GM12878 (cell line): ENCODE measurements at regions not wholly inside any gene's neighbourhood (a gene's known extent, or its start where the extent isn't known, plus 50 kb on each side); places are given as distances from the start of the nearest gene placed in this dataset.

Experiments used
- ATAC-seq: fragments of 200-7000 bp; cut with Tn5 transposase; 3 replicates; pipeline ENCODE4 v1.9.1; 2020; ENCODE audit warnings: mild to moderate bottlenecking, moderate library complexity
- BruUV-seq: library from RNA; stranded (reverse); fragments of 400-500 nt; replicated peaks from 2 replicates; lab custom pipeline; 2021; lab: Mats Ljungman, UMichigan
- CTCF ChIA-PET: fragments of 300-600 bp; sonication (Branson Sonifier 250); formaldehyde crosslinking; extraction: SDS; loops from one replicate; lab custom pipeline; 2021; ENCODE audit warnings: inconsistent platforms; lab: Yijun Ruan, JAX
- POLR2A ChIA-PET: fragments of 350-600 bp; formaldehyde crosslinking; extraction: SDS; loops from one replicate; lab custom pipeline; 2021; ENCODE audit warnings: inconsistent platforms; lab: Charles Lee
- RAD21 ChIA-PET: fragments of 300-600 bp; sonication (Branson Sonifier 250); formaldehyde crosslinking; loops from one replicate; lab custom pipeline; 2023; ENCODE audit warnings: antibody characterized with exemption; ENCODE audit not compliant: unreplicated experiment; lab: Charles Lee
- SMC1A ChIA-PET: fragments of 300-600 bp; sonication (Branson Sonifier 250); formaldehyde crosslinking; loops from one replicate; lab custom pipeline; 2023; ENCODE audit not compliant: unreplicated experiment, uncharacterized antibody; lab: Charles Lee
- DNase-seq: peaks from one replicate; pipeline ENCODE4 v3.0.0-alpha.2; 2011; ENCODE audit warnings: low read depth, low spot score
- FAIRE-seq: peaks from 3 replicates; lab custom pipeline; 2011; peaks lifted over from hg19 to GRCh38; lab: Jason Lieb, UNC
- H2AFZ ChIP-seq: 2 replicates; pipeline ENCODE4 v1.6.0; 2011; ENCODE audit warnings: low read depth, low read length, control low read depth; ENCODE audit not compliant: control insufficient read depth
- H3K27ac ChIP-seq: 2 replicates; pipeline ENCODE4 v1.5.1; 2011; ENCODE audit warnings: control low read depth; ENCODE audit not compliant: control insufficient read depth, insufficient read depth
- H3K27me3 ChIP-seq, 2 experiments: replicated peaks in 1 of 2; 2 replicates each; pipeline versions ENCODE4 v1.6.0 to v1.6.1; 2011; ENCODE audit warnings: low read length in 1 of 2; ENCODE audit not compliant: control insufficient read depth in 2 of 2, insufficient read depth in 2 of 2
- H3K36me3 ChIP-seq, 2 experiments: 2 replicates each; pipeline ENCODE4 v1.5.1; 2011; ENCODE audit warnings: low read length in 1 of 2; ENCODE audit not compliant: control insufficient read depth in 2 of 2, insufficient read depth in 2 of 2
- H3K4me1 ChIP-seq: 2 replicates; pipeline ENCODE4 v1.6.1; 2011; ENCODE audit warnings: mild to moderate bottlenecking, low read length, moderate library complexity, mixed read lengths; ENCODE audit not compliant: control insufficient read depth, insufficient read depth
- H3K4me2 ChIP-seq: 2 replicates; pipeline ENCODE4 v1.6.0; 2011; ENCODE audit warnings: control low read depth; ENCODE audit not compliant: control insufficient read depth, insufficient read depth
- H3K4me3 ChIP-seq: fragments of 200-600 bp; sonication (generic); 2 replicates; pipeline ENCODE4 v1.5.1; 2016
- H3K79me2 ChIP-seq: 2 replicates; pipeline ENCODE4 v1.6.0; 2011; ENCODE audit warnings: low read length; ENCODE audit not compliant: control insufficient read depth, insufficient read depth
- H3K9ac ChIP-seq: 2 replicates; pipeline ENCODE4 v1.8.0; 2011; ENCODE audit warnings: low read length, control low read depth, mixed read lengths; ENCODE audit not compliant: control insufficient read depth, insufficient read depth
- H3K9me3 ChIP-seq: replicated peaks from 3 replicates; pipeline ENCODE4 v1.5.1; 2011; ENCODE audit warnings: mild to moderate bottlenecking, low read length; ENCODE audit not compliant: control insufficient read depth, insufficient read depth
- H4K20me1 ChIP-seq: 2 replicates; pipeline ENCODE4 v1.6.0; 2011; ENCODE audit not compliant: control insufficient read depth, insufficient read depth
- FOS ChIP-seq: IDR thresholded peaks from 3 replicates; pipeline ENCODE4 v1.6.1; 2011; ENCODE audit warnings: borderline replicate concordance; ENCODE audit not compliant: insufficient read length; ENCODE audit errors: extremely low read depth
- GATAD2B ChIP-seq: fragments of 450-650 bp; conservative IDR thresholded peaks from 2 replicates; pipeline ENCODE4 v1.6.1; 2017; ENCODE audit warnings: low read depth, mild to moderate bottlenecking, moderate library complexity
- NFXL1 ChIP-seq: fragments of 450-650 bp; IDR thresholded peaks from 2 replicates; pipeline ENCODE4 v1.6.1; 2017; ENCODE audit warnings: antibody characterized with exemption, mild to moderate bottlenecking, borderline replicate concordance
- PAX8 ChIP-seq: fragments of 450-650 bp; IDR thresholded peaks from 2 replicates; pipeline ENCODE4 v1.6.1; 2017; ENCODE audit warnings: mild to moderate bottlenecking, moderate library complexity
- PBX3 ChIP-seq: IDR thresholded peaks from 2 replicates; pipeline ENCODE4 v1.6.1; 2011; ENCODE audit warnings: mild to moderate bottlenecking, low read depth, low read length, moderate library complexity; ENCODE audit not compliant: insufficient replicate concordance
- POLR2A ChIP-seq: IDR thresholded peaks from 2 replicates; pipeline ENCODE4 v1.6.1; 2011; ENCODE audit warnings: low read depth, mild to moderate bottlenecking, low read length
- WGBS: methylation state at CpG from one replicate; pipeline ENCODE4 v1.1.6; 2016; ENCODE audit warnings: low lambda C conversion rate; ENCODE audit not compliant: insufficient replicate concordance, insufficient coverage; ENCODE audit errors: missing lambda C conversion rate; 5-methylcytosine and 5-hydroxymethylcytosine counted together
- in situ Hi-C: fragments of 300-500 bp; cut with MboI; formaldehyde crosslinking; loops from 9 replicates; pipeline ENCODE4 v1.14.3; 2018; ENCODE audit warnings: mixed read lengths
- intact Hi-C: fragments of 100-400 bp; cut with micrococcal nuclease; formaldehyde crosslinking; loops from one replicate; pipeline ENCODE4 v1.14.2; 2022; ENCODE audit not compliant: unreplicated experiment
- TF ChIP-seq, protein P1 (sequence below): fragments of 450-650 bp; IDR thresholded peaks from 2 replicates; pipeline ENCODE4 v1.6.1; 2017; ENCODE audit warnings: mild to moderate bottlenecking

- no peak for TF ChIP-seq PBX3
Measured at GRCh38 chr5:120150770-120151169, 313.3 kb upstream of the PRR16 start (continued).

DNA sequence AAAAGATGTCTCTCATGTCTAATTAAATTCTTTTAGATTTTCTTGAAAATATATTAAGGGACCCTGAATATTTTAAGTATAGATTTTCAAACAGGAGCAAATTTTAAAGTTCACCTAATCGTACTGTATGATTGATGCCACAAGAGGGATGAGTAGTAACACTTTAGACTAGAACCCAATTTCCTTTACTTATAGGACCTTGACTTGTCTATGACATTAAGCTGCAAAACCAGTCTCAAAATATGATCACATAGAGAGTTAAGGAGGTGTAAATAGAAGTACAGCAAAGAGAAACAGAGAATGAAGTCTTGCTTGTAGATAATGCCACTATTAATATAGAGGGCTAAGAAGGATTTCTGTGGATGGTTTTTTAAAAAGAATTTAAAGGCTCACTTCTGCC, 312.9 kb upstream of the PRR16 start:
- H3K9ac ChIP-seq = no peak overlapping the region
- H4K20me1 ChIP-seq = no peaks in the 10 kb centered on the region
- ChIA-PET CTCF (no interaction called here), SMC1A (no interaction called here), POLR2A (no interaction called here), RAD21 (no interaction called here)
- H3K36me3 ChIP-seq = no peaks in the 10 kb centered on the region
- WGBS = 33% methylated on average over 1 of the region's 1 CpG
- no peak overlapping the region for H2AFZ ChIP-seq
- H3K27me3 ChIP-seq = no peaks in the 10 kb centered on the region
- H3K27ac ChIP-seq = no peak overlapping the region
- no peak overlapping the region for H3K4me2 ChIP-seq
- in situ Hi-C loops (no loop called here), intact Hi-C loops (no loop called here)
- no peak overlapping the region for H3K4me3 ChIP-seq
- H3K79me2 ChIP-seq = no peaks in the 10 kb centered on the region
- H3K4me1 ChIP-seq = no peaks in the 10 kb centered on the region
- ATAC-seq (no peak), DNase-seq (no peak), FAIRE-seq (no peak)
- no peaks in the 10 kb centered on the region for H3K9me3 ChIP-seq
- BruUV-seq = no TSS peak
- TF ChIP-seq NFXL1 (no peak), FOS (no peak), POLR2A (no peak), PAX8 (no peak), GATAD2B (no peak), PBX3 (no peak)
- TF ChIP-seq, protein P1, sequence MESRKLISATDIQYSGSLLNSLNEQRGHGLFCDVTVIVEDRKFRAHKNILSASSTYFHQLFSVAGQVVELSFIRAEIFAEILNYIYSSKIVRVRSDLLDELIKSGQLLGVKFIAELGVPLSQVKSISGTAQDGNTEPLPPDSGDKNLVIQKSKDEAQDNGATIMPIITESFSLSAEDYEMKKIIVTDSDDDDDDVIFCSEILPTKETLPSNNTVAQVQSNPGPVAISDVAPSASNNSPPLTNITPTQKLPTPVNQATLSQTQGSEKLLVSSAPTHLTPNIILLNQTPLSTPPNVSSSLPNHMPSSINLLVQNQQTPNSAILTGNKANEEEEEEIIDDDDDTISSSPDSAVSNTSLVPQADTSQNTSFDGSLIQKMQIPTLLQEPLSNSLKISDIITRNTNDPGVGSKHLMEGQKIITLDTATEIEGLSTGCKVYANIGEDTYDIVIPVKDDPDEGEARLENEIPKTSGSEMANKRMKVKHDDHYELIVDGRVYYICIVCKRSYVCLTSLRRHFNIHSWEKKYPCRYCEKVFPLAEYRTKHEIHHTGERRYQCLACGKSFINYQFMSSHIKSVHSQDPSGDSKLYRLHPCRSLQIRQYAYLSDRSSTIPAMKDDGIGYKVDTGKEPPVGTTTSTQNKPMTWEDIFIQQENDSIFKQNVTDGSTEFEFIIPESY = no peak
